ENCODE measurements at regions not wholly inside any gene's neighbourhood (a gene's known extent, or its start where the extent isn't known, plus 50 kb on each side); places are given as distances from the start of the nearest gene placed in this dataset.
"Not testable (repeated sequence)": the region's sequence is repeated elsewhere in the genome, so short reads cannot be mapped to it uniquely, and the experiment has no call there.

- no peak for DNase-seq (ENCODE audit: low spot score)
Measured at GRCh38 chr7:130944997-130945396, 211.0 kb upstream of the KLF14 start.

GRCh38 chr7:130945411-130945811 is 211.4 kb upstream of the KLF14 start:
- DNase-seq (ENCODE audit: low spot score), result no peak

GRCh38 chr7:130946114-130946513 is 212.1 kb upstream of the KLF14 start:
- no peak for DNase-seq (ENCODE audit: low spot score)

GRCh38 chr7:130947792-130948580 is 214.0 kb upstream of the KLF14 start:
- DNase-seq (ENCODE audit: low spot score), result no peak

GRCh38 chr7:130948822-130949221 is 214.8 kb upstream of the KLF14 start:
- no peak for DNase-seq (ENCODE audit: low spot score)

- no peak for DNase-seq (ENCODE audit: low spot score)
Measured at GRCh38 chr7:130949550-130949949, 215.5 kb upstream of the KLF14 start.

GRCh38 chr7:130950054-130950453 is 216.0 kb upstream of the KLF14 start:
- no peak for DNase-seq (ENCODE audit: low spot score)

GRCh38 chr7:130950741-130951140 is 216.7 kb upstream of the KLF14 start:
- no peak for DNase-seq (ENCODE audit: low spot score)

- DNase-seq (ENCODE audit: low spot score), result no peak
Measured at GRCh38 chr7:130951303-130951975, 217.4 kb upstream of the KLF14 start.

GRCh38 chr7:130951976-130952876 is 218.2 kb upstream of the KLF14 start:
- DNase-seq (ENCODE audit: low spot score), result no peak

GRCh38 chr7:130953196-130953595 is 219.2 kb upstream of the KLF14 start:
- no peak for DNase-seq (ENCODE audit: low spot score)

- no peak for DNase-seq (ENCODE audit: low spot score)
Measured at GRCh38 chr7:130954918-130955564, 221.0 kb upstream of the KLF14 start.

GRCh38 chr7:130955565-130955919 is 221.5 kb upstream of the KLF14 start:
- no peak for DNase-seq (ENCODE audit: low spot score)

GRCh38 chr7:130956417-130957136 is 222.6 kb upstream of the KLF14 start:
- no peak for DNase-seq (ENCODE audit: low spot score)

GRCh38 chr7:130957137-130957513 is 223.1 kb upstream of the KLF14 start:
- DNase-seq (ENCODE audit: low spot score), result no peak

- DNase-seq (ENCODE audit: low spot score), result not testable (repeated sequence)
Measured at GRCh38 chr7:130957722-130958435, 223.9 kb upstream of the KLF14 start.

GRCh38 chr7:130958846-130959245 is 224.8 kb upstream of the KLF14 start:
- no peak for DNase-seq (ENCODE audit: low spot score)

- peak; percentile 74 for DNase-seq (ENCODE audit: low spot score)
Measured at GRCh38 chr7:130959743-130960207, 225.8 kb upstream of the KLF14 start.

- DNase-seq (ENCODE audit: low spot score), result peak; percentile 97
Measured at GRCh38 chr7:130960208-130960988, 226.4 kb upstream of the KLF14 start.

GRCh38 chr7:130961128-130961601 is 227.2 kb upstream of the KLF14 start:
- peak; percentile 28 for DNase-seq (ENCODE audit: low spot score)

All from kidney tubule cell (primary cell).